Colonic mucosa (tissue), 4 donors: ENCODE measurements at regions not wholly inside any gene's neighbourhood (a gene's known extent, or its start where the extent isn't known, plus 50 kb on each side); places are given as distances from the start of the nearest gene placed in this dataset.

Source experiments
- DNase-seq: peaks from one replicate; pipeline ENCODE4 v3.0.0-alpha.2; 2020
- H3K27ac ChIP-seq: fragments of 200-600 bp; one replicate; pipeline ENCODE4 v1.8.0; 2021
- H3K27me3 ChIP-seq: fragments of 200-600 bp; one replicate; pipeline ENCODE4 v1.8.0; 2021
- H3K36me3 ChIP-seq: fragments of 200-600 bp; one replicate; pipeline ENCODE4 v1.8.0; 2021
- H3K4me1 ChIP-seq: fragments of 200-600 bp; one replicate; pipeline ENCODE4 v1.8.0; 2021; ENCODE audit warnings: mild to moderate bottlenecking
- H3K4me3 ChIP-seq: fragments of 200-600 bp; one replicate; pipeline ENCODE4 v1.8.0; 2021
- H3K9ac ChIP-seq, 2 donors: one replicate each; pipeline ENCODE4 v1.7.0; 2013; ENCODE audit warnings: control low read depth in 2 of 2, low read depth in 2 of 2, low read length in 2 of 2
- H3K9me3 ChIP-seq: fragments of 200-600 bp; one replicate; pipeline ENCODE4 v1.8.0; 2021
- intact Hi-C: fragments of 100-400 bp; cut with DNase I; formaldehyde crosslinking; loops from one replicate; pipeline ENCODE4 v1.14.1; 2022
- TF ChIP-seq, protein P1 (sequence below): fragments of 200-600 bp; IDR thresholded peaks from one replicate; pipeline ENCODE4 v1.8.0; 2022; ENCODE audit warnings: antibody characterized with exemption, mild to moderate bottlenecking
- donor health status: healthy.
- donor health status: DM: no; HTN: no; CAD: no.
- donor health status: DM: no; HTN: no; CAD: no.

GRCh38 chr15:96407482-96407881 lies 77.0 kb downstream of the NR2F2 start:
- Histone ChIP-seq H3K36me3 (no peaks in the 10 kb centered on the region), H3K27ac (no peak overlapping the region), H3K4me3 (no peak overlapping the region), H3K27me3 (peaks cover 45% of the 10 kb centered on the region), H3K9ac (no peak overlapping the region), H3K4me1 (peaks cover 6% of the 10 kb centered on the region), H3K9me3 (no peaks in the 10 kb centered on the region)
- no peak for DNase-seq
- TF ChIP-seq, protein P1, sequence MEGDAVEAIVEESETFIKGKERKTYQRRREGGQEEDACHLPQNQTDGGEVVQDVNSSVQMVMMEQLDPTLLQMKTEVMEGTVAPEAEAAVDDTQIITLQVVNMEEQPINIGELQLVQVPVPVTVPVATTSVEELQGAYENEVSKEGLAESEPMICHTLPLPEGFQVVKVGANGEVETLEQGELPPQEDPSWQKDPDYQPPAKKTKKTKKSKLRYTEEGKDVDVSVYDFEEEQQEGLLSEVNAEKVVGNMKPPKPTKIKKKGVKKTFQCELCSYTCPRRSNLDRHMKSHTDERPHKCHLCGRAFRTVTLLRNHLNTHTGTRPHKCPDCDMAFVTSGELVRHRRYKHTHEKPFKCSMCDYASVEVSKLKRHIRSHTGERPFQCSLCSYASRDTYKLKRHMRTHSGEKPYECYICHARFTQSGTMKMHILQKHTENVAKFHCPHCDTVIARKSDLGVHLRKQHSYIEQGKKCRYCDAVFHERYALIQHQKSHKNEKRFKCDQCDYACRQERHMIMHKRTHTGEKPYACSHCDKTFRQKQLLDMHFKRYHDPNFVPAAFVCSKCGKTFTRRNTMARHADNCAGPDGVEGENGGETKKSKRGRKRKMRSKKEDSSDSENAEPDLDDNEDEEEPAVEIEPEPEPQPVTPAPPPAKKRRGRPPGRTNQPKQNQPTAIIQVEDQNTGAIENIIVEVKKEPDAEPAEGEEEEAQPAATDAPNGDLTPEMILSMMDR: no peak
- intact Hi-C loops: no loop called here

DNA sequence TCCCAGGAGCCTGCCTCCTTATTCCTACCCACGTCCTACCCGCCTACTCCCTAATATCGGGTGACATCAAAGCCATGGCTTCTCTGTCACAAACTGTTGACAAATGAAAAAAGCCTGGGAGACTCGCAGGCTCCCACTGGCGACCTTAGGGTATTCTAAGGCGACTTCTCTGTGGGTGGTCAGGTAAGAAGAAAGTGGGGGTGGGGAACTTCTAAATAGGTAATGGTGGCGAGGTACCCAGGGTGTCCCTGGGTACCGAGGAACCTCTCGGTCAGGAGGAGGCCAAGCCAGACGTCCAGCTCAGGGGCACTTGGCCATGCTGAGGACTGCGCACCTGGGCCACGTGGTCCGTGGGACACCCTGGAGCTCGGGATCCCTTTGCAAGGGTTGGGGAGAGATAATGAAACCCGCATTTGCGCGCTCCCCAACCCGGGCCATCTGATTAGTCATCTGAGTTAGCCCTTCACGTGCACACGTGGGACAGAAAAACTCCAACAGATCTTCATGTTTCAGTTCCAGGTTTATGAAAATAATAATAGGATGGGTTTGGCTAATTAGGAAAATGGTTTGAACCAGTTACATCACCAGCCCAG lies 78.2 kb downstream of the NR2F2 start:
- Histone ChIP-seq H3K9me3 (no peaks in the 10 kb centered on the region), H3K36me3 (no peaks in the 10 kb centered on the region), H3K4me1 (peaks cover 6% of the 10 kb centered on the region), H3K4me3 (no peak overlapping the region), H3K27ac (no peak overlapping the region), H3K27me3 (peaks cover 49% of the 10 kb centered on the region), H3K9ac (no peak overlapping the region)
- DNase-seq: no peak
- intact Hi-C loops: no loop called here
- TF ChIP-seq, protein P1: no peak

DNA sequence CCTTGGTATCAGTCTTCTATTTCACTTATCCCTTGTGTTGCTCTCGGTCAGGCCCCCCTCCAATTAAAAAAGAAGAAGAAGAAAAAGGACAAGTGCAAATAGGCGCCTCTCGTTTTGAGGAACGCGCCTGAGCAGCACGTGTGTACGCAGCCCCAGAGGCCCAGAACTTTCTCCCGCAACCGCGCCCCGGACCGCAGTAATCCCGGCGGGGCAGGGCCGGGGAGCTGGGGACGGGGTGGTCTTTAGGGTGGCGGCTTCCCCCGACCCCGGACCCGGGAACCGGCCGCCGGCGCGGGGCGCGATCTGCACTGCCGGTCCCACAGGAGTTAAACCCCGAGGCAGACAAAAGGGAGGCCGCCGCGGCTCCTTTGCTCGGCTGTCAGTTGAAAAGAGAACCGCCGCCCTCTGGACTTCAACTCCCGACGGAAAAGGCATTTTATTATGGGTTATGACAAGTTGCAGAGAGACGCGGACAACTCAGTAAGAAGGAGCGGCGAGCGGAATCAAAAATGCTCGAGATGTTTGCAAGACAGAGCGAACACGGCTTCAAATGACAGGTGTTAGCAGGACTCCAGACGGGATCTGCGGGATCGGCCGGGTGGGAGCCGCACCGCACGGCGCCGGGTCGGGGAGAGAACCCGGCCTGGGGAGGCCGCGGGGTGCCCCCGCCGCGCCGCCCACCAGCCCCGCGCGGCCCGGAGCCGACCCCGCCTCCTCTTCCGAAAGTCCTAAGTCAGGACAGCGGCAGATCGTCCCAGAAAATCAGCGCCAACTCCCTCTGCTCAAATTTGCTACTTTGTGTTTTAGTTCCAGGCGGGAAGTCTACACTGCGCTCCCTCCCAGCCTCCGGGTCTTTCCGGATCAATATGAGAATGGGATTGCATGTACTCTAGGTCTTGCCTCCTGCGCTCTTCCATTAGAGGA lies 79.0 kb downstream of the NR2F2 start:
- DNase-seq: no peak
- Histone ChIP-seq H3K9me3 (no peaks in the 10 kb centered on the region), H3K36me3 (no peaks in the 10 kb centered on the region), H3K9ac (no peak overlapping the region), H3K4me1 (peaks cover 6% of the 10 kb centered on the region), H3K27me3 (peaks cover 49% of the 10 kb centered on the region), H3K27ac (no peak overlapping the region), H3K4me3 (peak overlapping the region; percentile 4)
- intact Hi-C loops: no loop called here
- TF ChIP-seq, protein P1: no peak

GRCh38 chr15:96410175-96411055 lies 79.9 kb downstream of the NR2F2 start:
- Histone ChIP-seq H3K36me3 (no peaks in the 10 kb centered on the region), H3K27ac (no peak overlapping the region), H3K9me3 (no peaks in the 10 kb centered on the region), H3K27me3 (peaks cover 57% of the 10 kb centered on the region), H3K9ac (no peak overlapping the region), H3K4me3 (no peak overlapping the region), H3K4me1 (peaks cover 6% of the 10 kb centered on the region)
- DNase-seq: no peak
- intact Hi-C loops: no loop called here
- TF ChIP-seq, protein P1: no peak
